ENCODE measurements at regions not wholly inside any gene's neighbourhood (a gene's known extent, or its start where the extent isn't known, plus 50 kb on each side); places are given as distances from the start of the nearest gene placed in this dataset.

- Histone ChIP-seq H3K36me3 (no peaks in the 10 kb centered on the region), H3K9me3 (no peaks in the 10 kb centered on the region), H3K27ac (no peak overlapping the region), H3K27me3 (peaks cover 40% of the 10 kb centered on the region), H3K4me3 (ENCODE audit: low read depth in 1 of 2, low read length in 1 of 2) (no peak overlapping the region), H3K4me1 (ENCODE audit: control insufficient read depth in 1 of 2, insufficient read depth in 1 of 2, low read depth in 1 of 2, low read length in 1 of 2) (peaks cover 9 to 13% of the 10 kb centered on the region in 2 experiments)
- no peak for TF ChIP-seq CTCF (IDR thresholded peaks at IDR 0.05)
These were observed 64.1 kb upstream of the ACOT11 start for GRCh38 chr1:54483875-54484437.

GRCh38 chr1:54481201-54481884 is 66.7 kb upstream of the ACOT11 start:
- no peak overlapping the region for H3K27ac ChIP-seq
- peaks cover 45% of the 10 kb centered on the region for H3K27me3 ChIP-seq
- H3K4me1 ChIP-seq (ENCODE audit: control insufficient read depth in 1 of 2, insufficient read depth in 1 of 2, low read depth in 1 of 2, low read length in 1 of 2), result no peaks in the 10 kb centered on the region
- no peaks in the 10 kb centered on the region for H3K9me3 ChIP-seq
- no peak overlapping the region for H3K4me3 ChIP-seq (ENCODE audit: low read depth in 1 of 2, low read length in 1 of 2)
- no peak for TF ChIP-seq CTCF (IDR thresholded peaks at IDR 0.05)
- no peaks in the 10 kb centered on the region for H3K36me3 ChIP-seq

- Histone ChIP-seq H3K9me3 (no peaks in the 10 kb centered on the region), H3K27me3 (peaks cover 45% of the 10 kb centered on the region), H3K36me3 (no peaks in the 10 kb centered on the region), H3K4me3 (ENCODE audit: low read depth in 1 of 2, low read length in 1 of 2) (no peak overlapping the region), H3K4me1 (ENCODE audit: control insufficient read depth in 1 of 2, insufficient read depth in 1 of 2, low read depth in 1 of 2, low read length in 1 of 2) (no peaks in the 10 kb centered on the region), H3K27ac (no peak overlapping the region)
- no peak for TF ChIP-seq CTCF (IDR thresholded peaks at IDR 0.05)
These were observed 67.5 kb upstream of the ACOT11 start for GRCh38 chr1:54480525-54480848.

GRCh38 chr1:54479841-54480524 is 68.0 kb upstream of the ACOT11 start:
- Histone ChIP-seq H3K4me1 (ENCODE audit: control insufficient read depth in 1 of 2, insufficient read depth in 1 of 2, low read depth in 1 of 2, low read length in 1 of 2) (peaks cover 2 to 5% of the 10 kb centered on the region in 2 experiments), H3K4me3 (ENCODE audit: low read depth in 1 of 2, low read length in 1 of 2) (no peak overlapping the region)

GRCh38 chr1:54479251-54479650 is 68.8 kb upstream of the ACOT11 start:
- no peak overlapping the region for H3K27ac ChIP-seq
- no peaks in the 10 kb centered on the region for H3K9me3 ChIP-seq
- peaks cover 52% of the 10 kb centered on the region for H3K27me3 ChIP-seq
- no peaks in the 10 kb centered on the region for H3K36me3 ChIP-seq
- H3K4me1 ChIP-seq (ENCODE audit: control insufficient read depth in 1 of 2, insufficient read depth in 1 of 2, low read depth in 1 of 2, low read length in 1 of 2), result peaks cover 4 to 6% of the 10 kb centered on the region in 2 experiments
- H3K4me3 ChIP-seq (ENCODE audit: low read depth in 1 of 2, low read length in 1 of 2), result no peak overlapping the region
- no peak for TF ChIP-seq CTCF (IDR thresholded peaks at IDR 0.05)

More at GRCh38 chr1:54479841-54480524, 68.0 kb upstream of the ACOT11 start:
- H3K27ac ChIP-seq, result no peak overlapping the region
- TF ChIP-seq CTCF (IDR thresholded peaks at IDR 0.05), result no peak
- H3K36me3 ChIP-seq, result no peaks in the 10 kb centered on the region
- peaks cover 45% of the 10 kb centered on the region for H3K27me3 ChIP-seq
- H3K9me3 ChIP-seq, result no peaks in the 10 kb centered on the region
